GM21786 (cell line): ENCODE measurements at regions not wholly inside any gene's neighbourhood (a gene's known extent, or its start where the extent isn't known, plus 50 kb on each side); places are given as distances from the start of the nearest gene placed in this dataset.
"Not testable (repeated sequence)": the region's sequence is repeated elsewhere in the genome, so short reads cannot be mapped to it uniquely, and the experiment has no call there.

Experiments used
- ATAC-seq: cut with Tn5 transposase; IDR thresholded peaks from one replicate; pipeline ENCODE4 v1.9.1; 2021; ENCODE audit not compliant: unreplicated experiment

GRCh38 chr4:103318327-103318726 is 120.2 kb upstream of the CENPE start:
- no peak for ATAC-seq

GRCh38 chr4:103308248-103308561 is 110.1 kb upstream of the CENPE start:
- ATAC-seq: no peak

GRCh38 chr4:103307453-103308247 is 109.5 kb upstream of the CENPE start:
- ATAC-seq: no peak

- ATAC-seq: no peak
Observed at GRCh38 chr4:103306870-103307375, 108.8 kb upstream of the CENPE start.

GRCh38 chr4:103305355-103305754 is 107.2 kb upstream of the CENPE start:
- no peak for ATAC-seq

DNA sequence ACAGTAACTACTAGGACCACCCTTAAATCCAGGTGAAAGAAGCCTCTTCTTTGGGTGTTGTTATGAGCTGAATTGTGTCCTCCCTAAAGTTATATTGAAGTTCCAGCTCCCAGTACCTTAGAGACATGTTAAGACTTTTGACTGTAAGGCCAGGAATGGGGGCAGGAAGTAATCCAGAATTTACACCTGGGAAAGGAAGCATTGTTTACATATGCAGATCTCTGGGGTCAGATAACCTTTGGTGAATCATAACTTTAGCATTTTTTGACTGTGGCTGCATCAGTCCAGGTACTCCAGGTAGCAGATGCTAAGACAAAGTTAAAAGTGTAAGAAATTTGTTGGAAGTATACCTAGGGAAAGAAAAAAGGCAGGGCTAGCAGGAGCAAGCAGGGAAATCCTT is 104.9 kb upstream of the CENPE start:
- no peak for ATAC-seq

DNA sequence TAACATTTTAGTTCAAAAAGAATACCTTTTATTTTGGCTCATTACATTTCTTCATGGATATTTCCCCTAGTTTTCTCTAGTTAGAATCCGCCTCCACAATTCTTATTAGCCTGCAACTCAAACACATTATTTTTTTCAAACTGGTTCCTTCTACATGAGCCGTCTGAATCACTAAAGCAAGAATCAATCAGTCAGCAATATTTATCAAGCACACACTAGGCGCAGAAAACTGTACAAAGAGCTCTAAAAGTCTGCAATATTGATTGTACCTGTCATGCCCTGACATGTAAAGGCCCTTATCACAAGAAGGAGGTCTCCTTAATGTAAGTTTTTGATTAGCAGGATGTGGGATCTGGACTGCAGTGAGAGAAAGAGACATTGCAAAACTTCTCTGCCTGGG is 94.8 kb upstream of the CENPE start:
- no peak for ATAC-seq

- ATAC-seq: no peak
Observed at GRCh38 chr4:103292373-103292772, 94.2 kb upstream of the CENPE start.

GRCh38 chr4:103289186-103289585 is 91.0 kb upstream of the CENPE start:
- ATAC-seq: no peak

DNA sequence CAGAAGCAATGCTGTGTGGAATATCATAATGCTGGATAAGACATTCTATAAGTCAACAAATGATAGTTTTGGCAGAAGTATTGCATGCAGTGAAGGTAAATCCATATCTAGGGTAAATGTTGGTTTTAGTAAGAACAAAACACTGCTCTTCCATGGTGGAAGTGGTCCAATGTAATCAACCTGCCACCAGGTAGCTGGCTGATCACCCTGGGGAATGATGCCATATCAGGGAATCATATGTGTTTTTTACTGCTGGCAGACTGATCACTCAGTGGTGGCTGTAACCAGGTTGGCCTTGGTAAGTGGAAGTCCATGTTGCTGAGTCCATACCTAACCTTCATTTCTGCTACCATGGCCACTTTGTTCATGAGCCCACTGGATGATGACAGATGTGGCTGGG is 74.0 kb upstream of the CENPE start:
- ATAC-seq: no peak

DNA sequence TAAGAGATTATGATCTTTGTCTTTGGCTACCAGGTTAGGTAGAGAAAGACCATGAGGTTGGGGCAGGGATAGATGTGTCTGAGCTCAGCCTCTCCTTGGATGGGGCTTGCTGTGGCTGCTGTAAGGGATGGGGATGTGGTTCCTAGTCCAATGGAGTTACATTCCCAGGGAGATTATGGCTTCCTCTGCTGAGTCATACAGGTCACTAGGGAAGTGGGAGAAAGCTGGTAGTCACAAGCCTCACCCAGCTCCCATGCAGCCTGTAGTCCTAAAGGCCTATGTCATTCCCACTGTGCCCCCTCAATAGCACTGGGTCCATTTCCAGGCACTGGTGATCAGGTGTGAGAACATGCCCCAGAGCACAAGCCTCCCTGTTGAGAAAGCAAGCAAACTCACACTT is 70.6 kb upstream of the CENPE start:
- no peak for ATAC-seq

DNA sequence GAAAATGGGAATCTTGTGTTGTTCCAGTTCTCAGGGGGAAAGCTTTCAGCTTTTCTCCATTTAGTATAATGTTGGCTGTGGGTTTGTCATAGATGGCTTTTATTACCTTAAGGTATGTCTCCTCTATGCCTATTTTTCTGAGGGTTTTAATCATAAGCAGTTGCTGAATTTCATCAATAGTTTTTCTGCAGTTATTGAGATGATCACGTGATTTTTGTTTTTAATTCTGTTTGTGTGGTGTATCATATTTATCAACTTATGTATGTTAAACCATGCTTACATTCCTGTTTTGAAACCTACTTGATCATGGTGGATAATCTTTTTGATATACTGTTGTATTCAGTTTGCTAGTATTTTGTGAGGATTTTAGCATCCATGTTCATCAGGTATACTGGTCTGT is 66.8 kb upstream of the CENPE start:
- ATAC-seq: no peak

- ATAC-seq: not testable (repeated sequence)
Observed at GRCh38 chr4:103256068-103256467, 57.9 kb upstream of the CENPE start.
